ENCODE measurements at regions not wholly inside any gene's neighbourhood (a gene's known extent, or its start where the extent isn't known, plus 50 kb on each side); places are given as distances from the start of the nearest gene placed in this dataset.

DNA sequence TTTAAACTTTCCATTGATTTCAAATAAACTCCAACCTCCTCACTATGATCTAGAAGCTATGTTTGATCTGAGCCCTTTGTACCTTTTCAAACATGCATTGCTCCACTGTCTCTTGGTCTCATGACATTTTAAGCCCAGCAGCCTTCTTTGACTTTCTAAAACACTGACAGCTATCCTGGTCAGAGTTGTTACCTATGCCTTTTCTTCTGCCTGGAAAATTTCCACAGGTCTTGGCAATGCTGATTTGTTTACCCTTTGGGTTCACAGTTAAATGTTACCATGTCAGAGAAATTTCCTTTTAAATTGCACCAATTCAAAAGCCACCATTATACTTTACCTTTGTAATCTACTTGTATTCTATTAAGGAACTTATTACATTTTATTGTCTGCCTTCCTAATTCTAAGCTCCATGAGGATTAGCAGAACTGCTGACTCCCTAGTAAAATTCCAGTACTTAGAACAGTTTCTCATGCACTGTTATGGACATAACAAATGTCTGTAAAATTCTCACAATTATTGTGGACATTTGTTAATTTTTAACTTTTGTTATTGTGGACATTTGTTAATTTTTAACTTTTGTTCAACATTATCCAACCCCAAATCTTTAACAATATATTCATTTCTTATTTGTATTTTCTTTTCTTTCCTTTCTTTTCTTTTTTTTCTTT lies 1064.4 kb downstream of the NCAM2 start:
- ATAC-seq (ENCODE audit: low read depth) (no peak), DNase-seq (ENCODE audit: low spot score in 2 of 2) (no peak)
- H3K27ac Mint-ChIP-seq, result no peak overlapping the region
- H3K9me3 Mint-ChIP-seq, result peaks cover 17% of the 10 kb centered on the region
- H3K27me3 Mint-ChIP-seq, result no peaks in the 10 kb centered on the region
- H3K4me3 Mint-ChIP-seq, result no peak overlapping the region
- no peaks in the 10 kb centered on the region for H3K4me1 Mint-ChIP-seq
- no peaks in the 10 kb centered on the region for H3K36me3 Mint-ChIP-seq

DNA sequence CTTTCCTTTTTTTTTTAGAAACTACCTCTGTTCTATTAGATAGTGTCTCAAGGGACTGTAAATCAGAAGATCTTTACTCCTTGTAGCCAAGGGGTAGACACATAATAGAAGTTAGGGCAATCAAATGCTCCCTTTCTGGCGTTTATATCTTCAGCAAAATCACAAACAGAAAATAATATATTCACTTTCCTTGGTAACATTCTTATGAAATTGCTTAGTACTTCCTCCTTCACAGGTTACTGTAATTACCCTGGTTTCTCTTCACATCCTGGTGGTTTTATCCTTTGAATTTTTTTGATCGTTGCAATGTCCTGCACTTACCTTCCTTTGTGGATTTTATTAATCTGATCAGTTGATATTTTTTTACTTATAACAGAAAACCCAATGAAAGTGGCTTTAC lies 1064.9 kb downstream of the NCAM2 start:
- H3K27me3 Mint-ChIP-seq, result no peaks in the 10 kb centered on the region
- H3K9me3 Mint-ChIP-seq, result peaks cover 17% of the 10 kb centered on the region
- no peaks in the 10 kb centered on the region for H3K36me3 Mint-ChIP-seq
- H3K4me1 Mint-ChIP-seq, result no peaks in the 10 kb centered on the region
- ATAC-seq (ENCODE audit: low read depth) (no peak), DNase-seq (ENCODE audit: low spot score in 2 of 2) (no peak)
- no peak overlapping the region for H3K27ac Mint-ChIP-seq
- no peak overlapping the region for H3K4me3 Mint-ChIP-seq

DNA sequence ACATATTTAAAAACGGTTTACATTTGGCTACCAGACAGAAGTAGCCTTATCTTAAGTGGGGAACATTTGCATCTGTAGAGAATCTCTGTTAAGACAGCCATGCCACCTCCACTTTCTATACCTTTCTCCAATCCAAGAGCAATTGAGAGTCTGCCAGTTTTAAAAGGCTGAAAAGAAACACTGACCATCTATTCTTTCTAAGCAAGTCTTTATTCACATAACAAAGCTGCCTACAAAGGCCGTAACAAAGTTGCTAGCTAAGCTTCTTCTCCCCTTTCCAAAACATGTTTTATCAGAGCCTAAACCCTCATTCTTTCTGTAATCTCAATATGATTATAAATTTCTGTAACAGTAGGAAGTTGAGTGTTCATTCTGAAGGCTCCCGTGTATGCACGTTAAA lies 1078.3 kb downstream of the NCAM2 start:
- no peaks in the 10 kb centered on the region for H3K9me3 Mint-ChIP-seq
- DNase-seq (ENCODE audit: low spot score in 2 of 2), result no peak

DNA sequence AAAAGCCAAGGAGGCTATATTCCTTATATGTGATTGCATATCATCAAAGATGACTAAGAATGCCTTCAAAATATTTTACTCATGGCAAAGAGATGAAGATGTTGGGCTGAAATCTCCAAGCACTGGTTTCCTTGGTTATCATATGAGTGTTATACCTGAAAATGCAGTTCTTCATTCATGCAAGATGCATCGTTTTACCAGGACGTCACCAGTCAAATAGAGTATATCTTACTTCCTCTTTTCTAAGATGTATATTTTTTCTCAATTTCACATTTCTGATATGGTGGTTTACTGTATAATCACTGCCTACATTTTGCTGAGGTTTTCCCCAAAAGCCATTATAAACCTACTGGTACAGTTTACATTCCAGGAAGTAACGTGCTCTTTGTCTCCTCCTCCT lies 1085.7 kb downstream of the NCAM2 start:
- no peaks in the 10 kb centered on the region for H3K27me3 Mint-ChIP-seq
- H3K36me3 Mint-ChIP-seq, result no peaks in the 10 kb centered on the region
- no peak overlapping the region for H3K27ac Mint-ChIP-seq
- H3K9me3 Mint-ChIP-seq, result no peaks in the 10 kb centered on the region
- no peaks in the 10 kb centered on the region for H3K4me1 Mint-ChIP-seq
- DNase-seq (ENCODE audit: low spot score in 2 of 2) (no peak), ATAC-seq (ENCODE audit: low read depth) (no peak)
- H3K4me3 Mint-ChIP-seq, result no peak overlapping the region

More for the DNA sequence above, 1078.3 kb downstream of the NCAM2 start:
- Mint-ChIP-seq H3K4me3 (no peak overlapping the region), H3K4me1 (no peaks in the 10 kb centered on the region), H3K27ac (no peak overlapping the region), H3K27me3 (no peaks in the 10 kb centered on the region), H3K36me3 (no peaks in the 10 kb centered on the region)
- ATAC-seq (ENCODE audit: low read depth), result no peak

DNA sequence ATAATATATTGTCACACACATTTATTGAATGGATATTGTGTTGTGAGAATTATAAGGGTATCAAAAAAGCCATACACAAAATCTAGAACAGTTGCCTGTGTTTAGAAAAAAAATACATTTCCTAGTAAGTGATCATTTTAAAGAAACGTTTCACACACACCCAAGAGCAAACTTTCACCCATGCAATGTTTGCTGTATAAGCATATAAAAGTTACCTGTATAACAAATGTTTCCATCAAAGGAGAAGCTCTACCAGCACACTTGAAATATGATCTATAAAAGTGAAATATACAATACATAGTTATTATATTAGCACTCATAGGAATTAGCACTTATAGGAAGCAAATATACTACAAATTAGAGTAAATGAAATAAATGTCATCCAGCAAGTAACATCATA lies 1098.1 kb downstream of the NCAM2 start:
- H3K4me1 Mint-ChIP-seq, result no peaks in the 10 kb centered on the region
- DNase-seq (ENCODE audit: low spot score in 2 of 2) (no peak), ATAC-seq (ENCODE audit: low read depth) (no peak)
- H3K9me3 Mint-ChIP-seq, result no peaks in the 10 kb centered on the region
- no peaks in the 10 kb centered on the region for H3K27me3 Mint-ChIP-seq
- H3K4me3 Mint-ChIP-seq, result no peak overlapping the region
- no peaks in the 10 kb centered on the region for H3K36me3 Mint-ChIP-seq
- H3K27ac Mint-ChIP-seq, result no peak overlapping the region

DNA sequence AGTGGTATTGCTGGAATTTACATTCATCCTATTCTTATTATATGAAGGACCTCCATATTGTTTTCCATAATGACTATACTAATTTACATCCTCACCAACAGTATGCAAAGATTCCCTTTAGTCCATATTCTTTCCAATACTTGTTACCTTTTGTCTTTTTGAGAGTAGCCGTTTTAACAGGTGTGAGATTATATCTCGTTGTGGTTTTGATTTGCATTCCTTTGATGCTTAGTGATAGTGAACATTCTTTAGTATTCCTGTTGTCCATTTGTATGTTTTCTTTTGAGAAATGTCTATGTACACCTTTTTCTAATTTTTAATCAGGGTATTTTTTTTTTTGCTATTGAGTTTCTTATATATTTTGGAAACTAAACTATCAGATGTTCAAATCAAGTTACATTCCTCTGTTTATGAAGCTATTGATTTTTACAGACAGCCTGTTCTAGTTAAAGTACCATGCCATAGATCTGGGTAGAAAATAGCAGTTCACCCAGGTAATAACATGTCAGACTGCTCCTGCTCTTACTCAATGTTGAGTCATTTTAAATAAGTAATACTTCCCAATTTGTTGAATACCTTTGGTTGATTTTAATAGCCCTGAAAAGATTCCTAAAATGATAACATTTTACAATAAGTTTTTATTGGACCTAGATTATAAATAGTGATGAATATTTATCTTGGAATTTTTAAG lies 1108.7 kb downstream of the NCAM2 start:
- no peaks in the 10 kb centered on the region for H3K4me1 Mint-ChIP-seq
- DNase-seq (ENCODE audit: low spot score in 2 of 2) (no peak), ATAC-seq (ENCODE audit: low read depth) (no peak)
- no peak overlapping the region for H3K4me3 Mint-ChIP-seq
- no peaks in the 10 kb centered on the region for H3K27me3 Mint-ChIP-seq
- peaks cover 6% of the 10 kb centered on the region for H3K9me3 Mint-ChIP-seq
- H3K36me3 Mint-ChIP-seq, result no peaks in the 10 kb centered on the region
- no peak overlapping the region for H3K27ac Mint-ChIP-seq

DNA sequence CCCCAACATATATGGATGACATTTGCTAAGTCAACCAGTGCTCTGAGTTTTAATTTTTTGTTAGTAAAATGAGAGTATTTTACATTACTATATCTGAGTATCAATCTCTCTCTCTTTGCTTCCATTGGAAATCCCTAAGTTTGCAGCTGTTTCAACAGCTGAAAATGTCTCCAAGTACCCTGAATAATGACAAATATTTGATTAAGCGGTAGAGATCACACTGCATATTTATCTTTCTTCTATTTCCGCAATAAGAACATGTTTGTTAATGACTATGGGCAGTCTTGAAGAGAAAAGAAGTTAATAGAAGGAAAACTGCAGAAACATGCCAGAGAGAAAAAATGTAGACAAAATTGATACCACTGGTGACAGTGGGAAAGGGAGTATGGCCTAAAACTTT lies 1117.5 kb downstream of the NCAM2 start:
- Mint-ChIP-seq H3K9me3 (peaks cover 7% of the 10 kb centered on the region), H3K36me3 (no peaks in the 10 kb centered on the region), H3K27ac (no peak overlapping the region), H3K27me3 (no peaks in the 10 kb centered on the region), H3K4me3 (no peak overlapping the region), H3K4me1 (no peaks in the 10 kb centered on the region)
- ATAC-seq (ENCODE audit: low read depth), result no peak
- DNase-seq (ENCODE audit: low spot score in 2 of 2), result no peak

DNA sequence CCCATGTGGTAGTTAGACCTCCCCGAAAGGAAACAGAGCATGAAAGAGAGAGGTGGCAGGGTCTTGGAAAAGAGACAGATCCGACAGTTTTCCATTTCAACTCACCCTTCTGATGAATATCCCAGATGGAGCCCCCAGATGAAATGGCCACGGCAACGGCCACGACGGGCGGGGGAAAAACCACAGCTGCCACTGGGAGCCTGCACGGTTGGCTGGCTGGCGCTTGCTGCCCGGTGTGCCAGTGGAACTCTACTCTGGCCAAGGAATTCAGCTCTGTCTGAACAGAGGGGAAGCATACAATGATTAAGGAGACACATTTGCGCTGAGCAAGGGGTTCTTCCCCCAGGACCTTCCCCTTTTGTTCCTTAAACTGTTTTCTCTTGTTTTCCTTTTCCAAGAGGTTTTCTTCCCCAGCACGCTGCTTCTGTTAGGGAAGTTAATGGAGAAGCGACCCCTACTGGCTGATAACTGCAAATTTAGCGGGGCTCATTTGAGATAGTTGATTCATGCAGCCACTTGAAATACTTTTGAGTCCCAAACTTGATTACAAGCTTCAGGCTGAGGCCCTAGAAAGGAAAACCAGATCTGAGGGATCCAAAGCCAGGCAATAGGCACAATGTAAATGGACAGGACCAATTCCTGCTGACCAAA lies 1122.5 kb downstream of the NCAM2 start:
- no peak overlapping the region for H3K4me3 Mint-ChIP-seq

DNA sequence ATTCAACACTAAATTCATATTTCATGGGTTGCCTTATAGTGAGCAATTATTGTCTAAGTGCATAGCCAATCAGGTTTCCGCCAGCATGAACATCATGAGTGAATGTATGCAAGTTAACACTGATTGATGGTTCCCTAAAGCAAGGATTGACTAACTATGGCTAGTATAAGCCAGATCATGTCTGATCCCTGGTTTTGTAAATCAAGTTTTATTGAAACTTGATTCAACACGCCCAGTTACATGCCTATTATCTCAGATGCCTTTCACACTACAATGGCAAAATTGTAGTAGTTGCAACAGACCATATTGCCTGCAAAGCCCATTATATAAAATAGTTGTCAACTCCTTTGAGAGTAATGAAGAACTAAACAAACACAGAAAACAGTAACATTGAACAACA lies 1127.4 kb downstream of the NCAM2 start:
- Mint-ChIP-seq H3K36me3 (no peaks in the 10 kb centered on the region), H3K27me3 (no peaks in the 10 kb centered on the region), H3K27ac (no peak overlapping the region), H3K4me3 (no peak overlapping the region), H3K9me3 (peaks cover 2% of the 10 kb centered on the region), H3K4me1 (no peaks in the 10 kb centered on the region)
- ATAC-seq (ENCODE audit: low read depth) (no peak), DNase-seq (ENCODE audit: low spot score in 2 of 2) (no peak)

More for the DNA sequence above, 1122.5 kb downstream of the NCAM2 start:
- H3K27ac Mint-ChIP-seq, result no peak overlapping the region
- no peaks in the 10 kb centered on the region for H3K4me1 Mint-ChIP-seq
- H3K27me3 Mint-ChIP-seq, result no peaks in the 10 kb centered on the region
- H3K36me3 Mint-ChIP-seq, result no peaks in the 10 kb centered on the region
- ATAC-seq (ENCODE audit: low read depth) (no peak), DNase-seq (ENCODE audit: low spot score in 2 of 2) (no peak)
- peaks cover 2% of the 10 kb centered on the region for H3K9me3 Mint-ChIP-seq

DNA sequence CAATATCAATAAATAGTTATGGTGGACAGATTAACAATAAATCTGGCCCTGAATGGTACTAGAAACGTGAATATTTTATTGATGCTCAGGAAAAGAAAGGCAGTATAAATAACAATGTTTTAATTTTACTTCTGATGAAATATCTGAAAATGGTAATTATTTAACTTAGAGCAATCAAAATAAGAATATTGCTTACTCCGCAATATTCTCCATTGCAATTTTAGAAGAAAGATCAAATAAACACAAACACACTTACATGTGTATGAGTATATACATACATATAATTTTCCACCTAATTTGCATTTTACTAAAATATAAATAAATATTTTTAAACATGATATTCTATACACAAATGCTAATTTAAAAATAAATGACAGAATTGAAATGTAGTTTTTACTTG lies 1130.5 kb downstream of the NCAM2 start:
- no peak overlapping the region for H3K4me3 Mint-ChIP-seq
- DNase-seq (ENCODE audit: low spot score in 2 of 2) (no peak), ATAC-seq (ENCODE audit: low read depth) (no peak)
- H3K27me3 Mint-ChIP-seq, result no peaks in the 10 kb centered on the region
- H3K27ac Mint-ChIP-seq, result no peak overlapping the region
- no peaks in the 10 kb centered on the region for H3K4me1 Mint-ChIP-seq
- H3K9me3 Mint-ChIP-seq, result no peaks in the 10 kb centered on the region
- no peaks in the 10 kb centered on the region for H3K36me3 Mint-ChIP-seq

DNA sequence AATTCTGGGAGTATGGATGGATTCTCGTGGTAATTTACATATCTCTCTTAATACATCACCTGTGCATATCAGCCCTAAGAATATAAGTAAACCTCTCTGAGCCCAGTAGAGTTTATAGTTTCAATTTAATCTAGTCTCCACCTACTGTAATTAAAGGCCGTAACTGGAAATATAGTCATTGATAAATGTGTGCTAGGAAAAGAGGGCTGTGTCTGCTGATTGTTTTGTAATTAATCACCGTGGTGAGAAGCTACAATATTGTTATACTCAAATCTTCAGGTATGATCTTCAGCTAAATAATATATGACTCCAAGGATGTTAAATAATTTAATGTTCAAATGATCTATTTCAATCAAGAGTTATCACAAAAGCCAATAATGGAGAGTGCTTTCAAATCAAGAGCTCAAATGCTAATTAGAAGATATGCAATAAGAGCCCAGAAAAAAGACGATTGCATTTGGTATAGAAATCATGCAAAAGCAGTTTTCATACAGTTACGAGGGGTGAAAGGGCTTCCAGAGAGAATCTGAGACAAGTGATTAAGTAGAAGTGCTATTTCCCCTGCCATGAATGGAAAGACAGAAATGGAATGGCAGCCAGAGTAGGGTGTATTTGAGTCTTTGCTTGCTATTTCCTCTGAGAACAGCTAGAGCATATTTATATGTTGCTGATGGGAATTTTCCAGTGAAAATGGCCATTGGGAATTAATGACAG lies 1134.3 kb downstream of the NCAM2 start:
- no peaks in the 10 kb centered on the region for H3K4me1 Mint-ChIP-seq
- H3K27me3 Mint-ChIP-seq, result no peaks in the 10 kb centered on the region
- ATAC-seq (ENCODE audit: low read depth) (no peak), DNase-seq (ENCODE audit: low spot score in 2 of 2) (no peak)
- H3K36me3 Mint-ChIP-seq, result no peaks in the 10 kb centered on the region
- H3K4me3 Mint-ChIP-seq, result no peak overlapping the region
- H3K27ac Mint-ChIP-seq, result no peak overlapping the region
- no peaks in the 10 kb centered on the region for H3K9me3 Mint-ChIP-seq

DNA sequence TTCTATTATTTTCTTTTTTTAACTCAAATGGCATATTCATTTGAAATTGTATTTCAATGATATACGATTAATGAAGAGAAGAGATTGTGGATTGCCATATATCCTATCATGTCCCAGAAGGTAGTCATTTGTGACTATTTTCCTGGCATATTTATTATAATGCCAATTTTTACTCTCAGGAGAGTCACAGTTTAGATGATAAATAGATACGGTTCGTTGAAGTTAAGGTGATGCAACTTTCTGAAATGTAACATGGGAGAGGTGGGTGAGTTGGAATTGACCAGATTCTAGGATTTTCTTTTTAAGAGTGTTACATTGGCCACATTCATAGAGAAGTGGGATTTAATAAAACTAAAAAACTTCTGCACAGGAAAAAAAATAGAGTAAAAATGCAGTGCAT lies 1138.5 kb downstream of the NCAM2 start:
- H3K4me1 Mint-ChIP-seq, result no peaks in the 10 kb centered on the region
- no peaks in the 10 kb centered on the region for H3K36me3 Mint-ChIP-seq
- ATAC-seq (ENCODE audit: low read depth), result no peak
- no peak overlapping the region for H3K27ac Mint-ChIP-seq
- DNase-seq (ENCODE audit: low spot score in 2 of 2), result no peak
- H3K27me3 Mint-ChIP-seq, result no peaks in the 10 kb centered on the region
- H3K4me3 Mint-ChIP-seq, result no peak overlapping the region
- H3K9me3 Mint-ChIP-seq, result no peaks in the 10 kb centered on the region

DNA sequence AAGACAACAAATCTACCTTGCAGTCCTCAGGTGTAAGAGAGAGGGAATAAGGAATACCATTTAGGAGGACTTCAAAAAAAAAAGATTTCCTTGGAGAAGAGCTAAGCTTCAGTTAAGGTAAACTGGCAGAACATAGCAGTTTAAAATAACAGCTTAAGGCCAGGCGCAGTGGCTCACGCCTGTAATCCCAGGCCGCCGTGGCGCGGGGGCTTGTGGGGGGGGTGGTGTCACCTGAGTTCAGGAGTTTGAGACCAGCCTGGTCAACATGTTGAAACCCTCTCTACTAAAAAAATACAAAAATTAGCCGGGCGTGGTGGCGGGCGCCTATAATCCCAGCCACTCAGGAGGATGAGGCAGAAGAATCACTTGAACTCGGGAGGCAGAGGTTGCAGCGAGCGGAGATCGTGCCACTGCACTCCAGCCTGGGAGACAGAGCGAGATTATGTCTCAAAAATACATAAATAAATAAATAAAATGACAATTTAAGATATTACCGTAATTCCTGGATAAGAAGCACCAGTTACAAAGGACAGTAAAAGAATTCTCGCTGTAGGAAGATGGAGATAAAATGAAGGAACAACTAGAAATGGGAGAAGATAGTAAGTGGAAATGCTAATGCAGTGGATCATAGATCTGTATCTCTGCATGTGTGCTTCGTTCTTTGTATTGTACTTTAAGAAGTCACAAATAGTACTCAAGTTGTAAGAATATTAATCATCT lies 1140.2 kb downstream of the NCAM2 start:
- Mint-ChIP-seq H3K36me3 (no peaks in the 10 kb centered on the region), H3K9me3 (no peaks in the 10 kb centered on the region), H3K4me1 (no peaks in the 10 kb centered on the region), H3K27ac (no peak overlapping the region), H3K27me3 (no peaks in the 10 kb centered on the region), H3K4me3 (no peak overlapping the region)
- no peak for ATAC-seq (ENCODE audit: low read depth)
- DNase-seq (ENCODE audit: low spot score in 2 of 2), result no peak

DNA sequence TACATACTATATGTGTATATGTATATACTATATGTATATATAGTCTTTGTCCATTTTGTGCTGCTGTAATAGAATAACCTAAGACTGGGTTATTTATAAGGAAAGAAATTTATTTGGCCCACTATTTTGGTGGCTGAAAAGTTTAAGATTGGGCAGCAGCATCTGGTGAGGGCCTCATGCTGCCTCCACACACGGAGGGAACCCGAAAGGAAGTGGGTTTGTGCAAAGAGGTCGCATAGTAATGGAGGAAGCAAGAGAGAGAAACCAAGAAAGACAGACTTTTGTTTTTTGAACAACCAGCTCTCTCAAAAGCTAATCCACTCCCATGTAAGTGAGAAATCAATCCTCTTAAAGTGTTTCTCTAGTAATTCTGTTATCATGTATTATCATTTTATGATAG lies 1147.3 kb downstream of the NCAM2 start:
- no peaks in the 10 kb centered on the region for H3K4me1 Mint-ChIP-seq
- DNase-seq (ENCODE audit: low spot score in 2 of 2) (no peak), ATAC-seq (ENCODE audit: low read depth) (no peak)
- no peak overlapping the region for H3K4me3 Mint-ChIP-seq
- no peaks in the 10 kb centered on the region for H3K27me3 Mint-ChIP-seq
- H3K36me3 Mint-ChIP-seq, result no peaks in the 10 kb centered on the region
- H3K9me3 Mint-ChIP-seq, result peaks cover 2% of the 10 kb centered on the region
- H3K27ac Mint-ChIP-seq, result no peak overlapping the region
